Upper lobe of left lung (tissue), 6 donors: ENCODE measurements at regions not wholly inside any gene's neighbourhood (a gene's known extent, or its start where the extent isn't known, plus 50 kb on each side); places are given as distances from the start of the nearest gene placed in this dataset.

Experiments
- ATAC-seq, 2 donors: fragments of 200-7000 bp; cut with Tn5 transposase; one replicate each; pipeline ENCODE4 v1.9.1; 2022; ENCODE audit warnings: mild to moderate bottlenecking in 2 of 2, moderate library complexity in 2 of 2; ENCODE audit not compliant: low FRiP score in 2 of 2
- DNase-seq, 2 donors: peaks; one replicate each; pipeline ENCODE4 v3.0.0-alpha.2; 2019 to 2020
- H3K27ac ChIP-seq, 4 donors: fragments of 200-600 bp; sonication (generic); one replicate each; pipeline ENCODE4 v1.5.1; 2016 to 2019
- H3K27me3 ChIP-seq, 4 donors: fragments of 200-600 bp; sonication (generic); one replicate each; pipeline ENCODE4 v1.5.1; 2017 to 2019
- H3K36me3 ChIP-seq, 4 donors: fragments of 200-600 bp; sonication (generic); one replicate each; pipeline ENCODE4 v1.5.1; 2016 to 2019
- H3K4me1 ChIP-seq, 4 donors: fragments of 200-600 bp; sonication (generic); one replicate each; pipeline ENCODE4 v1.5.1; 2018 to 2019
- H3K4me3 ChIP-seq, 4 donors: fragments of 200-600 bp; sonication (generic); one replicate each; pipeline ENCODE4 v1.5.1; 2017 to 2019; ENCODE audit warnings: mild to moderate bottlenecking in 2 of 4, moderate library complexity in 1 of 4
- H3K9me3 ChIP-seq, 4 donors: fragments of 200-600 bp; sonication (generic); one replicate each; pipeline ENCODE4 v1.5.1; 2018 to 2019
- CTCF ChIP-seq, 6 experiments: fragments of 450-650 bp in 4 of 6; fragments of 200-600 bp in 2 of 6; sonication (generic) in 2 of 6; IDR thresholded peaks; one replicate each; pipeline ENCODE4 v1.5.1; 2016 to 2019; ENCODE audit warnings: antibody characterized with exemption in 6 of 6
- EP300 ChIP-seq, 4 donors: sonication (generic); formaldehyde crosslinking; IDR thresholded peaks; one replicate each; pipeline ENCODE4 v1.5.1; 2017; ENCODE audit warnings: antibody characterized with exemption in 4 of 4, control low read depth in 2 of 4
- POLR2A ChIP-seq, 4 donors: fragments of 450-650 bp; IDR thresholded peaks; one replicate each; pipeline ENCODE4 v1.5.1; 2016 to 2017; ENCODE audit warnings: antibody characterized with exemption in 4 of 4, mild to moderate bottlenecking in 2 of 4
- POLR2AphosphoS5 ChIP-seq, 2 donors: sonication (generic); formaldehyde crosslinking; IDR thresholded peaks; one replicate each; pipeline ENCODE4 v1.5.1; 2017; ENCODE audit warnings: antibody characterized with exemption in 2 of 2
- WGBS, 2 donors: methylation state at CpG; one replicate each; pipeline ENCODE4 v1.1.5; 2017 to 2018; 5-methylcytosine and 5-hydroxymethylcytosine counted together
- donor health status: DM: no; HTN: no; CAD: no; lungs with moderate emphysema.
- donor health status: DM: no; HTN: yes; CAD: no; lungs with severe emphysema.

GRCh38 chr6:102793752-102794151 is 1400.2 kb downstream of the GRIK2 start:
- 40 to 49% methylated on average over 1 of the region's 1 CpG for WGBS, 2 donors
- ATAC-seq (no peak), DNase-seq (no peak)
- TF ChIP-seq POLR2A (IDR thresholded peaks at IDR 0.05) (no peak), POLR2AphosphoS5 (IDR thresholded peaks at IDR 0.05) (no peak), CTCF (IDR thresholded peaks at IDR 0.05) (no peak), EP300 (IDR thresholded peaks at IDR 0.05) (no peak)
- no peaks in the 10 kb centered on the region for H3K4me1 ChIP-seq
- no peaks in the 10 kb centered on the region for H3K36me3 ChIP-seq
- no peaks in the 10 kb centered on the region for H3K27me3 ChIP-seq
- H3K27ac ChIP-seq = no peak overlapping the region
- H3K4me3 ChIP-seq = no peak overlapping the region
- H3K9me3 ChIP-seq = no peaks in the 10 kb centered on the region

GRCh38 chr6:102774326-102774725 is 1380.8 kb downstream of the GRIK2 start:
- ATAC-seq (no peak), DNase-seq (no peak)
- no peak overlapping the region for H3K4me3 ChIP-seq
- peaks cover 0 to 1% (median under 1%) of the 10 kb centered on the region in 4 donors for H3K9me3 ChIP-seq
- no peaks in the 10 kb centered on the region for H3K27me3 ChIP-seq
- no peak for TF ChIP-seq POLR2AphosphoS5 (IDR thresholded peaks at IDR 0.05)
- no peak for TF ChIP-seq POLR2A (IDR thresholded peaks at IDR 0.05)
- no peak for TF ChIP-seq EP300 (IDR thresholded peaks at IDR 0.05)
- TF ChIP-seq CTCF (IDR thresholded peaks at IDR 0.05) = no peak
- H3K4me1 ChIP-seq = no peaks in the 10 kb centered on the region
- H3K27ac ChIP-seq = no peak overlapping the region
- H3K36me3 ChIP-seq = no peaks in the 10 kb centered on the region
- WGBS, 2 donors = 53 to 73% methylated on average over 1 of the region's 1 CpG

GRCh38 chr6:102773636-102774035 is 1380.1 kb downstream of the GRIK2 start:
- Histone ChIP-seq H3K36me3 (no peaks in the 10 kb centered on the region), H3K27ac (no peak overlapping the region), H3K27me3 (no peaks in the 10 kb centered on the region), H3K4me1 (no peaks in the 10 kb centered on the region), H3K9me3 (peaks cover 0 to 5% (median 2%) of the 10 kb centered on the region in 4 donors), H3K4me3 (no peak overlapping the region)
- 88 to 90% methylated on average over 2 of the region's 2 CpGs for WGBS, 2 donors
- ATAC-seq (no peak), DNase-seq (no peak)
- TF ChIP-seq POLR2A (IDR thresholded peaks at IDR 0.05) (no peak), EP300 (IDR thresholded peaks at IDR 0.05) (no peak), CTCF (IDR thresholded peaks at IDR 0.05) (no peak), POLR2AphosphoS5 (IDR thresholded peaks at IDR 0.05) (no peak)

GRCh38 chr6:102766963-102767362 is 1373.5 kb downstream of the GRIK2 start:
- DNase-seq = no peak
- H3K36me3 ChIP-seq = no peaks in the 10 kb centered on the region
- no peak overlapping the region for H3K27ac ChIP-seq
- no peak for ATAC-seq
- WGBS, 2 donors = 76 to 82% methylated on average over 2 of the region's 2 CpGs
- H3K27me3 ChIP-seq = no peaks in the 10 kb centered on the region
- TF ChIP-seq EP300 (IDR thresholded peaks at IDR 0.05) (no peak), POLR2A (IDR thresholded peaks at IDR 0.05) (no peak), POLR2AphosphoS5 (IDR thresholded peaks at IDR 0.05) (no peak), CTCF (IDR thresholded peaks at IDR 0.05) (no peak)
- peaks cover 0 to 5% (median 2%) of the 10 kb centered on the region in 4 donors for H3K9me3 ChIP-seq
- no peaks in the 10 kb centered on the region for H3K4me1 ChIP-seq
- no peak overlapping the region for H3K4me3 ChIP-seq

- 81 to 89% methylated on average over 10 of the region's 10 CpGs for WGBS, 2 donors
- ATAC-seq (no peak), DNase-seq (no peak)
- Histone ChIP-seq H3K27me3 (no peaks in the 10 kb centered on the region), H3K27ac (no peak overlapping the region), H3K4me1 (no peaks in the 10 kb centered on the region), H3K4me3 (no peak overlapping the region), H3K36me3 (no peaks in the 10 kb centered on the region), H3K9me3 (peaks cover 0 to 3% (median 1%) of the 10 kb centered on the region in 4 donors)
- TF ChIP-seq EP300 (IDR thresholded peaks at IDR 0.05) (no peak), POLR2A (IDR thresholded peaks at IDR 0.05) (no peak), POLR2AphosphoS5 (IDR thresholded peaks at IDR 0.05) (no peak), CTCF (IDR thresholded peaks at IDR 0.05) (no peak)
Observed at GRCh38 chr6:102764317-102764716, 1370.8 kb downstream of the GRIK2 start.
